ENCODE measurements at regions not wholly inside any gene's neighbourhood (a gene's known extent, or its start where the extent isn't known, plus 50 kb on each side); places are given as distances from the start of the nearest gene placed in this dataset.

DNA sequence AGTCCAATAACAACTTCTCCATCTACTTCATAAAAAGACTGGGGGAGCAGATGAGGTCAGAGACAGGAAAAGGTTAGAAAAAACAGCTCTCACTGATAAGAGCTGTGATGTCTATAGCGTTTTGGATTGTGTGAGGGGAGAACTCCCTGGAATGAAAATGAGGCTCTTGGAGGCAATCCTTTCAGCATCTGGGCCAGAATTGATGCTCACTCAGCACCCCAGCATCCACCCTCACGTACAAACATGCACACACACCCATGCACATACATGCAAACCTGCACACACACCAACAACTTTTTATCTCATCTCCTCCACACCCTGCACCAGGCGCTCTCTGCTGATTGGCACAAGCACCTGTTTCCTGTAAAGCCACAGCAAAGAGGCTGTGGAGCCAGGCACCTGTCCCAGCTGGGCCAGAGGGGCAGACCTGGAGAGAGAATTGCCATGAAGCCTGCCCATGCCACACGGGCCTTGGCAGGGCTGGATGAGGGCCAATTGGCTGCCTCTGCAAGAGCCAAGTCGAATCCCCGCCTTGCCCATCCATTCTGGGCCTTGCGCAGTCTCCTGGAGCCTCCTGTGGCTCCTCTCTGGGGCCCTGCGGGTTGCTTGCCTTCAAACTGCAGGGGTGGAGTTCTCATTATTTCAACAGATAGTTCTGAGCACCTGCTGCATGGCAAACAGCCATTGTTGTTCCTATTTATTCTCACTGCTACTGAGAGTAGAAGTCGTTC, 53.1 kb downstream of the SYNE3 start:
- TF ChIP-seq CTCF (conservative IDR thresholded peaks at IDR 0.05 in 1 of 2, IDR thresholded peaks at IDR 0.05 in 1 of 2; ENCODE audit: extremely low read depth in 1 of 2, insufficient read depth in 1 of 2, low read depth in 1 of 2, low read length in 2 of 2) (no peak), EZH2 (IDR thresholded peaks at IDR 0.05; ENCODE audit: borderline replicate concordance, low read length) (no peak)
